Smooth muscle cell (in vitro differentiated cells): ENCODE measurements at regions not wholly inside any gene's neighbourhood (a gene's known extent, or its start where the extent isn't known, plus 50 kb on each side); places are given as distances from the start of the nearest gene placed in this dataset.

ENCODE experiments used
- DNase-seq: peaks from one replicate; lab custom pipeline; 2025; ENCODE audit not compliant: unreplicated experiment; lab: John Stamatoyannopoulos, UW
- H2AFZ ChIP-seq: fragments of 200-600 bp; sonication (generic); 2 replicates; pipeline ENCODE4 v1.6.0; 2016; ENCODE audit warnings: antibody characterized with exemption, low read depth, mild to moderate bottlenecking
- H3F3A ChIP-seq: fragments of 200-600 bp; sonication (generic); 2 replicates; pipeline ENCODE4 v1.6.0; 2017; ENCODE audit warnings: antibody characterized with exemption, low read depth
- H3K27ac ChIP-seq: fragments of 200-600 bp; sonication (generic); 2 replicates; pipeline ENCODE4 v1.5.1; 2016; ENCODE audit warnings: low read depth, mild to moderate bottlenecking
- H3K27me3 ChIP-seq: fragments of 200-600 bp; sonication (generic); 2 replicates; pipeline ENCODE4 v1.6.1; 2016; ENCODE audit warnings: low read depth, mild to moderate bottlenecking
- H3K36me3 ChIP-seq: fragments of 200-600 bp; sonication (generic); 2 replicates; pipeline ENCODE4 v1.5.1; 2016; ENCODE audit warnings: low read depth
- H3K4me1 ChIP-seq: fragments of 200-600 bp; sonication (generic); 2 replicates; pipeline ENCODE4 v1.5.1; 2016; ENCODE audit warnings: low read depth
- H3K4me2 ChIP-seq: fragments of 200-600 bp; sonication (generic); 2 replicates; pipeline ENCODE4 v1.6.0; 2016; ENCODE audit warnings: mild to moderate bottlenecking
- H3K4me3 ChIP-seq: fragments of 200-600 bp; sonication (generic); 2 replicates; pipeline ENCODE4 v1.5.1; 2016; ENCODE audit warnings: mild to moderate bottlenecking
- H3K79me2 ChIP-seq: fragments of 200-600 bp; sonication (generic); 2 replicates; pipeline ENCODE4 v1.6.0; 2016; ENCODE audit warnings: low read depth, mild to moderate bottlenecking
- H3K9ac ChIP-seq: fragments of 200-600 bp; sonication (generic); 2 replicates; pipeline ENCODE4 v1.6.0; 2016; ENCODE audit warnings: low read depth
- H3K9me3 ChIP-seq: fragments of 200-600 bp; sonication (generic); replicated peaks from 2 replicates; pipeline ENCODE4 v1.5.1; 2016; ENCODE audit warnings: low read depth
- H4K20me1 ChIP-seq: fragments of 200-600 bp; sonication (generic); 2 replicates; pipeline ENCODE4 v1.6.0; 2016; ENCODE audit warnings: low read depth
- WGBS: methylation state at CpG from one replicate; pipeline ENCODE4 v1.1.7; 2016; ENCODE audit warnings: low lambda C conversion rate; 5-methylcytosine and 5-hydroxymethylcytosine counted together
- TF ChIP-seq, protein P1 (sequence below): fragments of 200-600 bp; sonication (generic); IDR thresholded peaks from 2 replicates; pipeline ENCODE4 v1.5.1; 2017; ENCODE audit warnings: borderline replicate concordance, mild to moderate bottlenecking, antibody characterized with exemption; ENCODE audit not compliant: insufficient read depth, poor library complexity, severe bottlenecking

DNA sequence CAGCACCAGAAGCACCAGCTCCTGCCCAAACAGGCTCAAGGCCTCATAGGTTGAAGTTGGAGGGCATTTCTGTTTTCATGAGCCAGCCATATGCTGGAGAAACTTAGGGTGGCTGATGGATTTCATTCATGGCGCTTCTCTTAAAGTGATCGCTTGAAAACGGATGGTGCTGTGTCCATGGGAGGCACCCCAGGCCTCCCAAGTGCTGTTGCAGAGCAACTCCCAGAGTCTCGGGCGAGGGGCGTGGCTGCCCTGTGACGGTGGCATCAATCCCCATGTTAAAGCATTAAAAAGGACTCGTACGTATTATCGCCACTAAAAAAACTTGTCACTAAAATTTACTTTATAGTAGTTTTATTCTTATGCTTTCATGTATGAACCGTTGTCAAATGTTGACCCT lies 128.3 kb downstream of the MRPL36 start:
- TF ChIP-seq, protein P1, sequence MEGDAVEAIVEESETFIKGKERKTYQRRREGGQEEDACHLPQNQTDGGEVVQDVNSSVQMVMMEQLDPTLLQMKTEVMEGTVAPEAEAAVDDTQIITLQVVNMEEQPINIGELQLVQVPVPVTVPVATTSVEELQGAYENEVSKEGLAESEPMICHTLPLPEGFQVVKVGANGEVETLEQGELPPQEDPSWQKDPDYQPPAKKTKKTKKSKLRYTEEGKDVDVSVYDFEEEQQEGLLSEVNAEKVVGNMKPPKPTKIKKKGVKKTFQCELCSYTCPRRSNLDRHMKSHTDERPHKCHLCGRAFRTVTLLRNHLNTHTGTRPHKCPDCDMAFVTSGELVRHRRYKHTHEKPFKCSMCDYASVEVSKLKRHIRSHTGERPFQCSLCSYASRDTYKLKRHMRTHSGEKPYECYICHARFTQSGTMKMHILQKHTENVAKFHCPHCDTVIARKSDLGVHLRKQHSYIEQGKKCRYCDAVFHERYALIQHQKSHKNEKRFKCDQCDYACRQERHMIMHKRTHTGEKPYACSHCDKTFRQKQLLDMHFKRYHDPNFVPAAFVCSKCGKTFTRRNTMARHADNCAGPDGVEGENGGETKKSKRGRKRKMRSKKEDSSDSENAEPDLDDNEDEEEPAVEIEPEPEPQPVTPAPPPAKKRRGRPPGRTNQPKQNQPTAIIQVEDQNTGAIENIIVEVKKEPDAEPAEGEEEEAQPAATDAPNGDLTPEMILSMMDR, result no peak
- no peak for DNase-seq
- no peak overlapping the region for H3K4me2 ChIP-seq
- H4K20me1 ChIP-seq, result no peaks in the 10 kb centered on the region
- no peaks in the 10 kb centered on the region for H3K9me3 ChIP-seq
- peaks cover 33% of the 10 kb centered on the region for H3K27me3 ChIP-seq
- H3K79me2 ChIP-seq, result no peaks in the 10 kb centered on the region
- no peak overlapping the region for H2AFZ ChIP-seq
- H3K36me3 ChIP-seq, result no peaks in the 10 kb centered on the region
- WGBS, result 87% methylated on average over 11 of the region's 11 CpGs
- no peak overlapping the region for H3K4me3 ChIP-seq
- H3K4me1 ChIP-seq, result peaks cover 6% of the 10 kb centered on the region
- H3K9ac ChIP-seq, result no peak overlapping the region
- H3F3A ChIP-seq, result no peaks in the 10 kb centered on the region
- no peak overlapping the region for H3K27ac ChIP-seq

DNA sequence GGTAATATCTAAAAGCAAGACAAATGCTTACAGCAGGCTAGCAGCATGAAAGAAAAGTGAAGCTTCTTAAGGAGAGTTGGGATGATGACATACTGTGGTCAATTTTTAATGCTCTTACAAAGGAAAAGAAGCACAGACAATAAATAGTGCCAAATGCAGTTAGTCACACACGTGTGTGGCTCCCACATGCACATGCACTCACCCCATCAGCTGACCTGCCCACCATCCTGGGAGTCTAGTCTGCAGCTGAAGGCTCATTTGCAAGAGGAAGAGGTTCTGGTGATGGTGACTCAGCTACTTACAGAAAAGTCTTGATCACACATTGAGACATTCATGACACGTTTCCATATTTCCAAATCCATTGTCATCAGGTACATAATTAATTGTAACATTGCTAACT lies 129.3 kb downstream of the MRPL36 start:
- Histone ChIP-seq H3K27ac (no peak overlapping the region), H3K4me2 (no peak overlapping the region), H3K36me3 (no peaks in the 10 kb centered on the region), H3K79me2 (no peaks in the 10 kb centered on the region), H3K9me3 (no peaks in the 10 kb centered on the region), H3K4me1 (peaks cover 6% of the 10 kb centered on the region), H4K20me1 (no peaks in the 10 kb centered on the region), H3K9ac (no peak overlapping the region), H3K4me3 (no peak overlapping the region), H3F3A (no peaks in the 10 kb centered on the region), H3K27me3 (peaks cover 34% of the 10 kb centered on the region), H2AFZ (no peak overlapping the region)
- DNase-seq, result no peak
- TF ChIP-seq, protein P1, result no peak
- 45% methylated on average over 2 of the region's 2 CpGs for WGBS

DNA sequence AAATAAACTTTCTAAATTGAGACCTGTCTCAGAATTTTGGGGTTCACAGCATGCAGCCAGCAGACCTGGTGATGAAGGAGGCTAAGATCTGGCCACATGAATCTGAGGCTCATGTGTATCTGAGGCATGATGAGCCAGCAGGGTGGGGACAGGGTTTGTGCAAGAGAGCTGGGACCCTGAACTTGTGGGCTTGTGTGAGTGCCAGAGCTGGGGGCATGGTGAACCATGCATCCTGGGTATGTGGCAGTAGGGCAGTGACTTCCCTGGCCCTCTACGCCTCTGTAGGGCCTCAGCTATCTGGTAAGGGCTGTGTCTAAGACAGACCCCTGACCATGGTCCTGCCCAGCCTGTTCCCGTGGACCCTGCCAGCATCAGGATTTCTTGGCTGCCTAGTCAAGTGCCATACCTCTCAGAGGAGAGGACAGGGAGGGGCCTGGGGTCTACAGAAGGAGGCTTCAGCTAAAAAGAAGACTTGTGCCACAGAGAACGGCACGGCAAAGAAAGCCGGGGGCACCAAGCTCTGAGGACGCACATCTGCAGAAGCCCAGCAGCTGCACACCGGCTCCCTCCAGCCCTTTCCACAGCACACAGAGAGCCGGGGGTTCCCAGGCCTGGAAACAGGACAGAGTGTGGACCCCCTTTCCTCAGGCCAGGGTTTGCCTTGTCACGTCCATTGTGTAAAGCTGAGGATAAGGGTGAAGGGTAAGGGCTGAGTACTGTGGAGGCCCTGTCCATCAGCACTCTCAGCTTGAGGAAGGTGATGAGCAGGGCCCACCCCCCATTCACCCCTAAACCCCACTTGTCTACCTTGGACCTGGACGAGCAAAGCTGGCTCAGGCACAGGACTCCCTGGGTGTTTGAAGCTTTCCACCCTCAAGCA lies 130.1 kb downstream of the MRPL36 start:
- H3K79me2 ChIP-seq, result no peaks in the 10 kb centered on the region
- TF ChIP-seq, protein P1, result no peak
- WGBS, result 82% methylated on average over 10 of the region's 10 CpGs

More for the DNA sequence above, 130.1 kb downstream of the MRPL36 start:
- DNase-seq, result no peak
- no peak overlapping the region for H3K4me3 ChIP-seq
- H3K36me3 ChIP-seq, result no peaks in the 10 kb centered on the region
- no peak overlapping the region for H3K27ac ChIP-seq
- H3K4me1 ChIP-seq, result peaks cover 6% of the 10 kb centered on the region
- no peak overlapping the region for H2AFZ ChIP-seq
- no peaks in the 10 kb centered on the region for H3K9me3 ChIP-seq
- H3K9ac ChIP-seq, result no peak overlapping the region
- H3K27me3 ChIP-seq, result peaks cover 31% of the 10 kb centered on the region
- H3K4me2 ChIP-seq, result no peak overlapping the region
- no peaks in the 10 kb centered on the region for H3F3A ChIP-seq
- no peaks in the 10 kb centered on the region for H4K20me1 ChIP-seq
